HTR-8/SVneo (cell line): ENCODE measurements at regions not wholly inside any gene's neighbourhood (a gene's known extent, or its start where the extent isn't known, plus 50 kb on each side); places are given as distances from the start of the nearest gene placed in this dataset.
A peak's percentile ranks its signal among the peaks of the same experiment; 100 is the strongest.

Source experiments
- DNase-seq: peaks from one replicate; pipeline ENCODE4 v3.0.0; 2011; ENCODE audit warnings: low spot score, mixed read lengths; ENCODE audit not compliant: insufficient read length
- FAIRE-seq: peaks from 2 replicates; lab custom pipeline; 2011; peaks lifted over from hg19 to GRCh38; lab: Jason Lieb, UNC

DNA sequence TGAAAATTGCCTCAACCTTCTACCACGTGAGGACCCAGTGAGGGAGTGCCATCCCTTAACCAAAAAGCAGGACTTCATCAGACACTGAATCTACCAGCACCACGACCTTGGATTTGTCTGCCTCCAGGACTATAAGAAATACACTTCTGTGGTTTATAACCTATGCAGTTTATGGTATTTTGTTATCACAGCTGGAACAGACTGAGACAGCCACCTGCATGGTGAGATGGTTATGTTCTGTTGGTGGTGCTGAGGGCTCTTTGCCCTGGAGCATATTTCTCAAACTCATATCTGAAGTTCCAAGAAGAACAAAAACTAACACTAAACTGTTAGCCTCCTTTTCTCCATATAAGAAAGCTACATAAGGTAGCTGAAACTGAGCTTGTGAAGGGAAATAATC, 69.8 kb upstream of the RGS18 start:
- FAIRE-seq: no peak
- DNase-seq: no peak

DNA sequence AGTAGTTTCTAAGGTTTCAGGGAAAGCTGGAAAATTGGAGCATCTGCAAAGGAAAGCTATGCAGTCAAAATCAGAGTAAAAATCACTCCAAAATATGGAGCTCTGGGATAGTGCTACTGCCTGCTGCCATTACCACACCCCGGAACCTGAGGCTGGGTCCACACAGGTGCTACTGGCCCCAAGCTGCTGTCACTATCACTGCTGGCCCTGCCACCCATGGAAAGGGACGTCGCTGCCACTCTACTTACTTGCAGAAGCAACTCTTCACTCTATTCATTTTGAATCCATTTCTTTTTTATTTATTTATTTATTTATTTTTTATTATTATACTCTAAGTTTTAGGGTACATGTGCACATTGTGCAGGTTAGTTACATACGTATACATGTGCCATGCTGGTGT, 60.3 kb upstream of the RGS18 start:
- FAIRE-seq (no peak), DNase-seq (no peak)

DNA sequence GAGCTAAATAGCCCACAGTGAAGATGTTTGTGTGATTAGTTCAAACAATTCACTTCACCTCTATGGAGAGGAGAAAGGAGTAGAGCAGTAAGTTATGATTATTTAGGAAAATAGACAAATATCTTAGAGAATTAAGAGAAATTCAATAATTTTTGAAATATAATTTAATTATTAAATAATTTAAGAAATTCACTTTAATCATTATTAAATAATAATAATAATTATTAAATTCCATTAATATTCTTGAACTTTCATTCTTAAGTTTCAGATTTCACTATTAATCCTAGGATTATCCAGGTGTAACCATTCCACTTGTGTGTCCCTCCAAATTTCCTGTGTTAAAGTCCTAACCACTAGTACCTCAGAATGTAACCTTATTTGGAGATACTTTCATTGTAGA, 58.9 kb upstream of the RGS18 start:
- DNase-seq: no peak
- no peak for FAIRE-seq

DNA sequence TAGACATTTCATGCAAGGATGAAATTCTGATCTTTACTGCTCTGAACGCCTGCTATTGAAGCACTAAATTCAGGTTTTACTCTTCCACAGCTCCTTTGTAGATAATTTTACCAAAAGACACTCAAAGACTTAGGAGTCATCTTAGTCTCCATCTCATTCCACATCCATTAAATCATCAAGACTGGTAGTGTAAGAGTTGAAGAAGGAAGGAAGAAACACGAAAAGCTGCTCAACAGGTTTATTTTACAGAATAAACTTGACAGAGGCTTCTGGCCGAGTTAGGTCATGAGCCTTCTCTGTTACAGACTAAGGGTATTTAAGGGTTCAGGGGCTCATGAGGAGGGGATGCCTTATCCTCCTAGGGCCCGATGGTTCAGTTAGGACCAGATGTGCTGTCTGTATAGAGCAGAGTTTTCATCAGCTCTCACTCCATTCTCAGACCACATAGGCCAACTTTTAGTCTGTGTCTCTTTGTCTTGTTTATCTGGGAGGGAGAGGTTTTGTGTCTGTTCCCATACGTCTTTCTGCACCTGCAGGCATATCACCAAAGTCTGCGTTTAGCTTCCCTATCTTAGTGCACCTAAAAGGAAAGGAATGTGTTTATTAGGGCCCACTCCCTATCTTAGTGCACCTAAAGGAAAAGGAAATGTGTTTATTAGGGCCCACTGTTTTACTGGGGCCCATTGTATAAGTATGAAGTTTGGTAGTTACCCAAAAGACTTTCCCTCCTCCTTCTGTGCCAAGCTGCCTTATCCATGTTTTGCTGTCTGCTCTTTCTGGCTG, 57.4 kb upstream of the RGS18 start:
- no peak for FAIRE-seq
- DNase-seq: no peak

DNA sequence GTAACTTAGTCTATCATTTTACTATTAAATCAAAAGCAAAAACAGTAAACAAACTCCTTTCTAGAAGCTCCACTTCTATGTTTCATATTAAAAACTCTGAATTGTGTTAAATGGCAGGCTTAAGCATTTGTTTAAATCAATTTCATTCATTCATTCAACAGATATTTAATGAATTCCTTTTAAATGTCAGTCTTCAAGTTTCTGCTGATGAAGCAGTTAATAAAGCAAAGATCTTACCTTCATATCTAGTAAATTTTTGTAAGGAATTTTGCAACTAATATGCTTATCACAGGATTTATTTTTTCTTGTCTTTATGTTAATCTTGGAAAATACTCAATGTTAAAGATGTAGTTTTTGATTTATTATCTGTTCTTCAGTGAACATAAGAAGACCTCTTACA, 54.1 kb upstream of the RGS18 start:
- DNase-seq (no peak), FAIRE-seq (no peak)

DNA sequence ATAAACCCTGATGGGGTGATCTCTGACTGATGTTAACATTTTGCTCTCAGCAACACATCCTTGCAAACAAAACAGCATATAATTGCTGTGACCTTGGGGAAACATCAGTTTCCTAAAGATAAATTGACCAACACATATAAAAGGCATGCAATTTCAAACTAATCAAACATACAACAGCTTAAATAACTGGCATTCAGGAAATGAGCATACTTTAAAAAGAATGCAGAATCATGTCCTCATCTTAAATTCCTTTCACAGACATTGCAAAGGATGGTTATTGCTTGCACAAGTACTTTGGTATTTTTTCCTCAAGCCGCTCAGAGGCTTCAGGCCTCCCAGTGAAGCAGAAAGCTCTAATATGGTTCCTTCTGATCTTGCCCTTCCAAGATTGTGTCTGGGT, 53.4 kb upstream of the RGS18 start:
- FAIRE-seq: peak; percentile 66
- peak; percentile 12 for DNase-seq

DNA sequence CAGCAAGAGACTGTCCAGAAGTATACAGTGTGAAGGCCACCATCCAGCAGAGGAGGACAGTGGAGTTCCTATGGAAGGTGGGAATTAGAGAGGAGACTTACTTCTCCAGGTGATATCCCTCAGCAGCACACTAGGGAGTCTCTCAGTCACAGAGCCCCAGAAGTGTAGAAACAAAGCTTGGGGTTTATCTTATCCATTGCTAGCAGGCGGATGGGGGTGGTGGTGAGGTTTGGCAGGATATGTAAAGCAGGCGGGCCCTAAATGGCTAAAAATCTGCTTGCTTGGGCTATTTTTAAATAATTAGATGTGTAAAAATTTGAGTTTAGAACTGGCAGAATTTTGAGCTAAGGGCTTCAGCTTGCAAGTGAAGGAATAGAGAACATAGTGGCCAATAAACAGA, 50.1 kb upstream of the RGS18 start:
- FAIRE-seq (no peak), DNase-seq (no peak)
